K562 (cell line): ENCODE measurements at regions not wholly inside any gene's neighbourhood (a gene's known extent, or its start where the extent isn't known, plus 50 kb on each side); places are given as distances from the start of the nearest gene placed in this dataset.

Experiments used
- EP300 ChIP-seq: IDR thresholded peaks from 2 replicates; pipeline ENCODE4 v1.6.1; 2012; ENCODE audit warnings: low read length, improper control_type of control experiment
- MEF2D ChIP-seq: conservative IDR thresholded peaks from 2 replicates; pipeline ENCODE4 v1.6.1; 2016; ENCODE audit warnings: low read depth, missing genetic modification characterization, missing compliant biosample characterization
- ZBTB7A ChIP-seq: IDR thresholded peaks from 2 replicates; pipeline ENCODE4 v1.6.1; 2011; ENCODE audit warnings: low read depth, mild to moderate bottlenecking, low read length, moderate library complexity, borderline replicate concordance; ENCODE audit not compliant: control insufficient read depth
- ZNF41 ChIP-seq: fragments of 250-450 bp; sonication (Bioruptor Pico); conservative IDR thresholded peaks from 2 replicates; pipeline ENCODE4 v1.4.0; 2020; ENCODE audit warnings: mild to moderate bottlenecking
- ZNF717 ChIP-seq: fragments of 250-450 bp; sonication (Bioruptor Pico); IDR thresholded peaks from 2 replicates; pipeline ENCODE4 v1.5.0; 2021

- no peak for TF ChIP-seq MEF2D (tag)
- TF ChIP-seq ZBTB7A: no peak
- TF ChIP-seq ZNF717 (CRISPR knock-in tag): no peak
- TF ChIP-seq ZNF41 (CRISPR knock-in tag): no peak
- no peak for TF ChIP-seq EP300
Measured at GRCh38 chr6:113318575-113318917, 538.6 kb upstream of the MARCKS start.
